ENCODE measurements at regions not wholly inside any gene's neighbourhood (a gene's known extent, or its start where the extent isn't known, plus 50 kb on each side); places are given as distances from the start of the nearest gene placed in this dataset.

- Histone ChIP-seq H2AFZ (ENCODE audit: low read length) (no peak overlapping the region), H3K27me3 (ENCODE audit: insufficient read depth, low read length, poor library complexity, severe bottlenecking) (no peaks in the 10 kb centered on the region), H4K20me1 (ENCODE audit: insufficient read depth, low read length, poor library complexity, severe bottlenecking) (no peaks in the 10 kb centered on the region), H3K4me2 (ENCODE audit: low read depth, low read length, poor library complexity, severe bottlenecking) (no peak overlapping the region), H3K36me3 (ENCODE audit: insufficient read depth, low read length) (no peaks in the 10 kb centered on the region), H3K4me3 (ENCODE audit: low read length, poor library complexity, severe bottlenecking) (no peak overlapping the region), H3K4me1 (ENCODE audit: insufficient read depth, low read length, poor library complexity, severe bottlenecking) (peaks cover 24% of the 10 kb centered on the region), H3K9me2 (replicated peaks; ENCODE audit: low read depth, low read length) (no peaks in the 10 kb centered on the region), H3F3A (ENCODE audit: low read depth) (no peaks in the 10 kb centered on the region), H3K79me2 (ENCODE audit: insufficient read depth, low read length) (no peaks in the 10 kb centered on the region), H3K9me3 (ENCODE audit: insufficient read depth, low read depth, low read length) (no peaks in the 10 kb centered on the region), H3K9ac (ENCODE audit: low read depth, low read length, poor library complexity, severe bottlenecking) (no peak overlapping the region)
- TF ChIP-seq CTCF (conservative IDR thresholded peaks at IDR 0.05; ENCODE audit: low read length) (no peak), EZH2phosphoT487 (IDR thresholded peaks at IDR 0.05; ENCODE audit: borderline replicate concordance) (no peak)
Observed at GRCh38 chr4:121270389-121270788, 106.3 kb upstream of the TNIP3 start.

GRCh38 chr4:121269001-121269400, 104.9 kb upstream of the TNIP3 start:
- H3K4me2 ChIP-seq (ENCODE audit: low read depth, low read length, poor library complexity, severe bottlenecking): no peak overlapping the region
- H3K36me3 ChIP-seq (ENCODE audit: insufficient read depth, low read length): no peaks in the 10 kb centered on the region
- no peaks in the 10 kb centered on the region for H3F3A ChIP-seq (ENCODE audit: low read depth)
- no peaks in the 10 kb centered on the region for H3K79me2 ChIP-seq (ENCODE audit: insufficient read depth, low read length)
- peaks cover 24% of the 10 kb centered on the region for H3K4me1 ChIP-seq (ENCODE audit: insufficient read depth, low read length, poor library complexity, severe bottlenecking)
- H3K4me3 ChIP-seq (ENCODE audit: low read length, poor library complexity, severe bottlenecking): no peak overlapping the region
- TF ChIP-seq EZH2phosphoT487 (IDR thresholded peaks at IDR 0.05; ENCODE audit: borderline replicate concordance): no peak
- no peak for TF ChIP-seq CTCF (conservative IDR thresholded peaks at IDR 0.05; ENCODE audit: low read length)
- H3K9me3 ChIP-seq (ENCODE audit: insufficient read depth, low read depth, low read length): no peaks in the 10 kb centered on the region
- no peak overlapping the region for H3K9ac ChIP-seq (ENCODE audit: low read depth, low read length, poor library complexity, severe bottlenecking)
- H4K20me1 ChIP-seq (ENCODE audit: insufficient read depth, low read length, poor library complexity, severe bottlenecking): no peaks in the 10 kb centered on the region
- H2AFZ ChIP-seq (ENCODE audit: low read length): no peak overlapping the region
- no peaks in the 10 kb centered on the region for H3K9me2 ChIP-seq (replicated peaks; ENCODE audit: low read depth, low read length)
- no peaks in the 10 kb centered on the region for H3K27me3 ChIP-seq (ENCODE audit: insufficient read depth, low read length, poor library complexity, severe bottlenecking)

GRCh38 chr4:121266982-121267381, 102.9 kb upstream of the TNIP3 start:
- no peaks in the 10 kb centered on the region for H3K36me3 ChIP-seq (ENCODE audit: insufficient read depth, low read length)
- peaks cover 24% of the 10 kb centered on the region for H3K4me1 ChIP-seq (ENCODE audit: insufficient read depth, low read length, poor library complexity, severe bottlenecking)
- H3K4me2 ChIP-seq (ENCODE audit: low read depth, low read length, poor library complexity, severe bottlenecking): peak overlapping the region; percentile 48
- no peaks in the 10 kb centered on the region for H3F3A ChIP-seq (ENCODE audit: low read depth)
- TF ChIP-seq EZH2phosphoT487 (IDR thresholded peaks at IDR 0.05; ENCODE audit: borderline replicate concordance) (no peak), CTCF (conservative IDR thresholded peaks at IDR 0.05; ENCODE audit: low read length) (no peak)
- no peaks in the 10 kb centered on the region for H4K20me1 ChIP-seq (ENCODE audit: insufficient read depth, low read length, poor library complexity, severe bottlenecking)
- no peaks in the 10 kb centered on the region for H3K9me2 ChIP-seq (replicated peaks; ENCODE audit: low read depth, low read length)
- H2AFZ ChIP-seq (ENCODE audit: low read length): peak overlapping the region; percentile 23; the same call in 1 of the 2 replicates
- no peaks in the 10 kb centered on the region for H3K27me3 ChIP-seq (ENCODE audit: insufficient read depth, low read length, poor library complexity, severe bottlenecking)
- H3K9me3 ChIP-seq (ENCODE audit: insufficient read depth, low read depth, low read length): no peaks in the 10 kb centered on the region
- peak overlapping the region; percentile 2 for H3K4me3 ChIP-seq (ENCODE audit: low read length, poor library complexity, severe bottlenecking)
- H3K9ac ChIP-seq (ENCODE audit: low read depth, low read length, poor library complexity, severe bottlenecking): no peak overlapping the region
- H3K79me2 ChIP-seq (ENCODE audit: insufficient read depth, low read length): no peaks in the 10 kb centered on the region

Measured in Loucy (cell line).